ENCODE measurements at regions not wholly inside any gene's neighbourhood (a gene's known extent, or its start where the extent isn't known, plus 50 kb on each side); places are given as distances from the start of the nearest gene placed in this dataset.
A peak's percentile ranks its signal among the peaks of the same experiment; 100 is the strongest.
"Not testable (repeated sequence)": the region's sequence is repeated elsewhere in the genome, so short reads cannot be mapped to it uniquely, and the experiment has no call there.

GRCh38 chr14:61602003-61602732, 93.1 kb upstream of the HIF1A start:
- DNase-seq (ENCODE audit: low read depth) = no peak

GRCh38 chr14:61602733-61603077, 92.6 kb upstream of the HIF1A start:
- DNase-seq (ENCODE audit: low read depth) = peak; percentile 69

GRCh38 chr14:61603736-61604135, 91.6 kb upstream of the HIF1A start:
- DNase-seq (ENCODE audit: low read depth) = no peak

DNA sequence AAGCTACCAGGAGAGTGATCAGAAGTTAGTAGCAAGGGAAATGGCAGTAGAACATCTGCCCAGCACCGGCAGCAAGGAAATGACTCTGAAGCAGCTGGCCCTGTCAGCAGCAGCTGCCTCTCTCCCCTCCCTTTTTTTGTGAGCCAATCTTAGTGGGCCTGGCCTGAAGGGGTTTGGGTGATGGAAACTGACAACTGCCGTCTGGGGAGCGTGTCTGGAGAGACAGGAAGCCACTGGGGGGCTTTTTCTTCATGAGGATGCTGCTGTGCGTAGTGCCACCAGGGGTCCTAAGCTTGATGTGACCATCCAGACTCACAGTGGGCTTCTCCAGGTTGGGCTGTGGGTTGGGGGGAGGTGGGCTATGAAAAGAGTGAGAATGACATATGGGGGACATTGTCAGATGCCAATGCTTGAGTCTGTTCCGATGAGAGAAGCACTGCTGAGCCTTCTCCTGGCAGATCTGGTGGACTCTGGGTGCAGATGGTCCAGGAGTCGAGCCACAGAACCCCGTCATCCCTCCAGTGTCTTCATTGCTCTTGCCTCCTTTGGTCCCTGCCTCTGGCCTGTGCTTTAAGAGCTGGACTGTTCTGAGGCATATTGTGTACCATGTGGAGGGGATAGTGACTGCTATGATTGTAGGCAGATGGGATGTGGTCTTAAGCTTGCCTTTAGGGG, 87.6 kb upstream of the HIF1A start:
- no peak for DNase-seq (ENCODE audit: low read depth)

- no peak for DNase-seq (ENCODE audit: low read depth)
These were observed 86.8 kb upstream of the HIF1A start for GRCh38 chr14:61608245-61609165.

DNA sequence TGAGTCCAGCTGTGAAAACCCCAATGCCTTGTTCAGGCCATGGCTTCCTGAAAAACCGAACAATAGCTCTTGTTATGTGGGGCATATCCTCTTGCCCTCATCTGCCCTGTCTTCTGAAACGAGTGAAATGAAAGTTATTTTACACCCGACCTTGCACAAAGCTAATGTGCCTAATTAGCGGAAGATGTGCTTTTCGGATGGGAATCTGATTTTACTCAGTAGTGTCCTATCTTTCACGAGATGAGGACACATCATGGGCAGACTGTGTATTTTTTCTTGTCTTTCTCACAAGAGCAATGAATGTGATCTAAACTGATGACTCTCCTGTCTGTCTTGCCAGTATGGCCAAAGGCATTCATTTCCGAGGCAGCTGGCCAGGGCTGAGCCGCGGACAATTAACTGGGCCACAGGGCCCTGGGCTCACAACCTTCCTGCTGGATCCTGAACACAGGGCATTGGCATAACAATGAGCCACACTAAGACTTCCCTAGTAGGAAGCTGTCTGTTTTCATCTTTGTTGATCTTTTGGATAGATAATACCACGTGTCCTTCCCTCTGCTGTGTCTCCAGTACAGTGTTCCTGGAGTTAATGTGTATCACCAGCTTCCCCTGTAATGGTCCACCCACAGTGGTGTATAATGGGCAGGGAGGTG, 86.0 kb upstream of the HIF1A start:
- DNase-seq (ENCODE audit: low read depth) = peak; percentile 94

DNA sequence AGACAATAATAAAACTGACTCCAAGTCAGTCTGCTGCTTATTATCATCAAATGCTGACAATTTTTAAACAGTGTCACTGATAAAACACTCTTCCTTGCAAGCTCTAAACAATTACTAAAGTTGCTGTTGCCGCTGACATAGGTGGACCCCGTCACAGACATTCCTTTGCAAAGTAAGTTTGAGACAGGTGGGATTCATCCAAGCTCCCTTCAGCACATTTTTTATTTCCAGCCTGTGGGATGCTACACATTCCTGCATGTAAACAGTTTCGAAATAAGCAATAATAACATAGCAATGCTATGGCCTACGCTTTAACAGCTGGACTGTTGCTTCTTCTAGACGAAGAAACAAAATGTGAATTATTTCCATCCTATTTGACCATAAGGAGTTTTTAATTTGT, 85.4 kb upstream of the HIF1A start:
- DNase-seq (ENCODE audit: low read depth) = no peak

- DNase-seq (ENCODE audit: low read depth) = no peak
These were observed 84.4 kb upstream of the HIF1A start for GRCh38 chr14:61610900-61611299.

GRCh38 chr14:61611880-61612630, 83.3 kb upstream of the HIF1A start:
- DNase-seq (ENCODE audit: low read depth) = peak; percentile 61

DNA sequence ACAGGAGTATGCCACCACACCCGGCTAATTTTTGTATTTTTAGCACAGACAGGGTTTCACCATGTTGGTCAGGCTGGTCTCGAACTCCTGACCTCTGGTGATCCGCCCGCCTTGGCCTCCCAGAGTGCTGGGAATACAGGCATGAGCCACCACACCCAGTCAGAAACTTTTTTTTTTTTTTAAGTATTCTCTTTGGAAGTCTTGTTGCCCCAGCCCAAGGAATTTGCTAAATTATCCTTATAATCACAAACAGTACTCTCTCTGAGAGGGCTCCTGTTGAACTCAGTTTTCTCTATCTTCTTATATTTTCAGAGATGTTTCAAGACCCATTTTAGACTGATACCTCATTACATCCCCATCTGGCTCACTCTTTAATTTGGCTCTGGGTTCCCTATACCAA, 82.3 kb upstream of the HIF1A start:
- not testable (repeated sequence) for DNase-seq (ENCODE audit: low read depth)

GRCh38 chr14:61614693-61615092, 80.6 kb upstream of the HIF1A start:
- no peak for DNase-seq (ENCODE audit: low read depth)

DNA sequence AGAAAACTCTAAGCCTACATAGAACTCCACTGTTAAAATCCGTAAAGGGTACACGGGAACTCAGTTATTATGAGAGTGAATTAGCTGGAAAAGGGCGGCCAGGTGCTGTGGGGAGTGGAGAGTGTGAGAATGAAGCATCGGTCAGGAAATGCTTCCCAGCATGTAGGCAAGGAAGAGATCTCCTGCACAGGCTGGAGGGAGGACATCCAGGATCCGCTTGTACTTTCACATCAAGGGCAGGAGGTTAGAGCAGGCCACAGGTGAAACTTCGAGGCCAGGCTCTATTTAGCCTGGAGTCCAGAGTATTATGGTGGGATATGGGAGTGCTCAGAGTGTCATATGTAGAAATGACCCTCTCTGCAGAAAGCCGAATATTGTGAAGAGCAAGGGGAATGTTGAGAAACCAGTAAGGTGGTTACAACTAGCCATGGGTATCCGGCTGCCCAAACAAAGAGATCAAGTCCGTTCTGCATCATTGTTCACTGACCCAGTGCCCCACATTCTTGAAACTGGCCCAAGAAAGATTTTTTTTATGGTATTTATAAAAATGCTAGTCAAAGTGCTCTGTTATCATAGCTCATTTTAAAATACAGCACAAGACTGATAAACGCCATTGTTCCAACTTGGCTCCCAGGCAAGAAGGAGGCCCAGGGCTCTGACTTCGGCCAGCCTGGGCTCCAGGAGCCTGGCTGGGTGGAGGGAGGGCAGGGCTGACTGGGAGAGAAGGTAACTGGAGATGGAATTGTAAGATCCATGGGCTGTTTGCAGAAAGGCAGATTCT, 79.4 kb upstream of the HIF1A start:
- DNase-seq (ENCODE audit: low read depth) = no peak

GRCh38 chr14:61616524-61617185, 78.7 kb upstream of the HIF1A start:
- peak; percentile 82 for DNase-seq (ENCODE audit: low read depth)

GRCh38 chr14:61618448-61618847, 76.9 kb upstream of the HIF1A start:
- DNase-seq (ENCODE audit: low read depth) = no peak

- DNase-seq (ENCODE audit: low read depth) = no peak
These were observed 75.8 kb upstream of the HIF1A start for GRCh38 chr14:61619494-61619893.

- DNase-seq (ENCODE audit: low read depth) = peak; percentile 80
These were observed 75.0 kb upstream of the HIF1A start for GRCh38 chr14:61620130-61620946.

DNA sequence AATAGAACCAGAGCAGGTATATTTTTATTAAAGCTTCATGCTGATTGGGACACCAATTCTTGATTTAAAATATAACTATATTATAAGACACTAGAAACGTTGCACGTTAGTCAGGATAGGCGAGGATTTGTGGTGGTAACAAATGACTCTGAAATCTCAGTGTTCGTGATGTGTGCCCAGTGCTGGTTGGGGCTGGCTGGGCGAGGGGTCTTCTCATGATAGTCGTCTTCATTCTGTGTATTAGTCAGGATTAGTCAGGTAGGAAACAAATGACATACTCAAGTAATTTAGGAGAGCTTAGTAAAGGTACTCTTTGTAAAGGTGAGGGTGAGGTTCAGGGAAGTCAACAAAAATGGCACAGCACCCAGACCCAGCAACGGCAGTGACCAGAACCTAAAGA, 73.9 kb upstream of the HIF1A start:
- no peak for DNase-seq (ENCODE audit: low read depth)

DNA sequence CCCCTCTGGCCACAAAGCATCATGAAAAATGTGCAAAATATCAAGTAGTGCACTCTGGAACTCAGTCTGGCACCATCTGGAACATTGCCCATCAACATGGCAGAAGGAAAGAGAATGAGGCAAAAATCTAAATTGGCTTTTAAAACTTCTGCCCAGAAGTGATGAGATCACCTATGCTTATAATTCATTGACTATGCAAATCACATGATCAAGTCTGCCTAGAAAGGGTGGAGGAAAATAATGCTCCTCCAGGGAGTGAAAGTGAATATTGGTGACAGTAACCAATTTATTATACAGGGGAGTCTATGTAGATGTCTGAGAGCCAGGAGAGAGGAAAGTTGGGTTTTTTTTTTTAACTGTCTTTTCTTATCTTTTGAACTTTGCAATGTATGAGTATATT, 73.3 kb upstream of the HIF1A start:
- no peak for DNase-seq (ENCODE audit: low read depth)

GRCh38 chr14:61623927-61624326, 71.4 kb upstream of the HIF1A start:
- no peak for DNase-seq (ENCODE audit: low read depth)

Data from RPMI7951 (cell line).